HCT116 (cell line): ENCODE measurements at regions not wholly inside any gene's neighbourhood (a gene's known extent, or its start where the extent isn't known, plus 50 kb on each side); places are given as distances from the start of the nearest gene placed in this dataset.

Experiments
- ATAC-seq: fragments of 200-7000 bp; cut with Tn5 transposase; 2 replicates; pipeline ENCODE4 v1.9.1; 2020; ENCODE audit warnings: mild to moderate bottlenecking, moderate library complexity
- BruUV-seq: library from RNA; stranded (reverse); fragments of 400-500 nt; replicated peaks from 2 replicates; lab custom pipeline; 2021; lab: Mats Ljungman, UMichigan
- CTCF ChIA-PET: fragments of 300-600 bp; sonication (Branson Sonifier 250); formaldehyde crosslinking; loops from one replicate; lab custom pipeline; 2021; ENCODE audit warnings: antibody characterized with exemption; lab: Charles Lee
- POLR2A ChIA-PET: fragments of 300-600, 350-600 bp; sonication (Branson Sonifier 250); formaldehyde crosslinking; loops from one replicate; lab custom pipeline; 2021; ENCODE audit warnings: antibody characterized with exemption; lab: Charles Lee
- RAD21 ChIA-PET, 2 experiments: fragments of 300-600 bp; sonication (Branson Sonifier 250); formaldehyde crosslinking; loops; one replicate each; lab custom pipeline; 2023; ENCODE audit warnings: low total read pairs in 2 of 2; ENCODE audit not compliant: uncharacterized antibody in 2 of 2, unreplicated experiment in 2 of 2, low non-redundant PET in 1 of 2; lab: Charles Lee
- DNase-seq: peaks from one replicate; pipeline ENCODE4 v3.0.0-alpha.2; 2010; ENCODE audit warnings: low read depth, low spot score
- H2AFZ ChIP-seq: fragments of 200-600 bp; shearing (Covaris generic), sonication (generic); 2 replicates; pipeline ENCODE4 v1.6.1; 2017; ENCODE audit warnings: low read depth, mixed run types, mixed read lengths, antibody characterized with exemption, low read length; ENCODE audit not compliant: poor library complexity, severe bottlenecking
- H3K27ac ChIP-seq: 2 replicates; pipeline ENCODE4 v1.5.1; 2012; ENCODE audit warnings: low read depth, low read length
- H3K27me3 ChIP-seq: fragments of 200-600 bp; sonication (generic); 2 replicates; pipeline ENCODE4 v1.6.1; 2016; ENCODE audit warnings: mixed run types, low read length, mixed read lengths; ENCODE audit not compliant: insufficient read depth
- H3K36me3 ChIP-seq, 2 experiments: fragments of 200-500 bp in 1 of 2; fragments of 200-600 bp in 1 of 2; sonication (Bioruptor generic) in 1 of 2; sonication (generic) in 1 of 2; 2 replicates each; pipeline versions ENCODE4 v1.5.1 to v1.6.1; 2014 to 2016; ENCODE audit warnings: low read length in 2 of 2, inconsistent platforms in 1 of 2, mixed read lengths in 1 of 2, mixed run types in 1 of 2; ENCODE audit not compliant: insufficient read depth in 2 of 2, control insufficient read depth in 1 of 2
- H3K4me1 ChIP-seq, 2 experiments: fragments of 200-600 bp in 1 of 2; sonication (generic) in 1 of 2; 2 replicates each; pipeline versions ENCODE4 v1.5.1 to v1.6.1; 2012 to 2017; ENCODE audit warnings: low read length in 2 of 2, inconsistent platforms in 1 of 2, mild to moderate bottlenecking in 1 of 2, mixed read lengths in 1 of 2, mixed run types in 1 of 2, moderate library complexity in 1 of 2; ENCODE audit not compliant: insufficient read depth in 2 of 2, control insufficient read depth in 1 of 2
- H3K4me2 ChIP-seq: fragments of 200-600 bp; sonication (generic); 2 replicates; pipeline ENCODE4 v1.6.1; 2017; ENCODE audit warnings: mixed run types, low read length, mixed read lengths
- H3K4me3 ChIP-seq, 2 experiments: fragments of 200-600 bp in 1 of 2; sonication (generic) in 1 of 2; replicated peaks in 1 of 2; 2 replicates each; pipeline ENCODE4 v1.5.1; 2011 to 2016; ENCODE audit warnings: low read length in 2 of 2, control low read depth in 1 of 2, low read depth in 1 of 2, mild to moderate bottlenecking in 1 of 2, mixed read lengths in 1 of 2, mixed run types in 1 of 2
- H3K79me2 ChIP-seq: fragments of 200-600 bp; sonication (generic); 2 replicates; pipeline ENCODE4 v1.6.1; 2017; ENCODE audit warnings: mild to moderate bottlenecking, mixed run types, low read length, moderate library complexity, mixed read lengths; ENCODE audit not compliant: insufficient read depth
- H3K9ac ChIP-seq: fragments of 200-600 bp; sonication (generic); 2 replicates; pipeline ENCODE4 v1.6.1; 2016; ENCODE audit warnings: low read length, mixed read lengths
- H3K9me2 ChIP-seq: fragments of 200-600 bp; sonication (generic), shearing (Covaris generic); 2 replicates; pipeline ENCODE4 v1.6.1; 2017; ENCODE audit warnings: mixed run types, mild to moderate bottlenecking, moderate library complexity; ENCODE audit not compliant: insufficient read depth
- H3K9me3 ChIP-seq, 2 experiments: fragments of 200-500 bp in 1 of 2; fragments of 200-600 bp in 1 of 2; sonication (Bioruptor generic) in 1 of 2; sonication (generic) in 1 of 2; 2 replicates each; pipeline ENCODE4 v1.6.1; 2014 to 2017; ENCODE audit warnings: low read length in 2 of 2, mixed read lengths in 2 of 2, inconsistent platforms in 1 of 2, low read depth in 1 of 2, mild to moderate bottlenecking in 1 of 2, mixed run types in 1 of 2, moderate library complexity in 1 of 2; ENCODE audit not compliant: control insufficient read depth in 1 of 2, insufficient read depth in 1 of 2
- H4K20me1 ChIP-seq: fragments of 200-600 bp; sonication (generic), shearing (Covaris generic); 2 replicates; pipeline ENCODE4 v1.6.1; 2017; ENCODE audit warnings: mixed run types, mild to moderate bottlenecking, moderate library complexity; ENCODE audit not compliant: insufficient read depth
- ATF3 ChIP-seq: IDR thresholded peaks from 2 replicates; pipeline ENCODE4 v1.6.1; 2012
- EGR1 ChIP-seq: IDR thresholded peaks from 2 replicates; pipeline ENCODE4 v1.6.1; 2012; ENCODE audit warnings: low read depth
- EZH2 ChIP-seq: fragments of 200-600 bp; sonication (generic); IDR thresholded peaks from 2 replicates; pipeline ENCODE4 v1.6.1; 2017; ENCODE audit warnings: antibody characterized with exemption, mixed run types
- EZH2phosphoT487 ChIP-seq: fragments of 200-600 bp; IDR thresholded peaks from 2 replicates; pipeline ENCODE4 v1.6.1; 2018; ENCODE audit warnings: antibody characterized with exemption, borderline replicate concordance
- FOSL1 ChIP-seq: IDR thresholded peaks from 2 replicates; pipeline ENCODE4 v1.6.1; 2012; ENCODE audit warnings: low read depth
- MAX ChIP-seq: IDR thresholded peaks from 2 replicates; pipeline ENCODE4 v1.6.1; 2012
- POLR2AphosphoS5 ChIP-seq: IDR thresholded peaks from 2 replicates; pipeline ENCODE4 v1.6.1; 2011; ENCODE audit warnings: mild to moderate bottlenecking, low read depth, low read length, moderate library complexity
- RAD21 ChIP-seq: IDR thresholded peaks from 2 replicates; pipeline ENCODE4 v1.6.1; 2012; ENCODE audit warnings: low read depth, mild to moderate bottlenecking
- REST ChIP-seq: IDR thresholded peaks from 2 replicates; pipeline ENCODE4 v1.6.1; 2012; ENCODE audit warnings: low read depth
- SIN3A ChIP-seq: IDR thresholded peaks from 2 replicates; pipeline ENCODE4 v1.6.1; 2012; ENCODE audit warnings: low read depth
- YY1 ChIP-seq: IDR thresholded peaks from 2 replicates; pipeline ENCODE4 v1.6.1; 2011; ENCODE audit warnings: low read length, low read depth, moderate library complexity, mild to moderate bottlenecking; ENCODE audit not compliant: insufficient replicate concordance; ENCODE audit errors: extremely low read depth
- ZBTB33 ChIP-seq: IDR thresholded peaks from 2 replicates; pipeline ENCODE4 v1.6.1; 2011; ENCODE audit warnings: mild to moderate bottlenecking, low read length, moderate library complexity; ENCODE audit not compliant: insufficient replicate concordance; ENCODE audit errors: extremely low read depth
- ZFX ChIP-seq: fragments of 450-650 bp; IDR thresholded peaks from 2 replicates; pipeline ENCODE4 v1.6.1; 2017
- ZNF274 ChIP-seq: fragments of 200-500 bp; sonication (Bioruptor generic); IDR thresholded peaks from 2 replicates; pipeline ENCODE4 v1.6.1; 2014; ENCODE audit warnings: mild to moderate bottlenecking, low read depth, low read length, inconsistent platforms
- intact Hi-C: fragments of 100-400 bp; cut with micrococcal nuclease; formaldehyde crosslinking; loops from 2 replicates; pipeline ENCODE4 v1.10.0; 2022

GRCh38 chr3:18247776-18248310, 177.3 kb downstream of the SATB1 start:
- intact Hi-C loops: no loop called here
- peaks cover 0 to 3% of the 10 kb centered on the region in 2 experiments; a peak in 1 of 4 replicates for H3K4me1 ChIP-seq
- no peak overlapping the region for H3K4me2 ChIP-seq
- no peaks in the 10 kb centered on the region for H3K9me2 ChIP-seq
- no peaks in the 10 kb centered on the region for H3K27me3 ChIP-seq
- no peaks in the 10 kb centered on the region for H4K20me1 ChIP-seq
- H3K9me3 ChIP-seq: no peaks in the 10 kb centered on the region
- no peak overlapping the region for H3K27ac ChIP-seq
- ChIA-PET POLR2A (no interaction called here), RAD21 (interaction anchor here in 1 of 2 experiments (0.6 kb wide), 1 partner anchor 133 kb away, joined by 3 read pairs; no protein-coding TSS in a partner anchor), CTCF (no interaction called here)
- H2AFZ ChIP-seq: no peak overlapping the region
- ATAC-seq (no peak), DNase-seq (no peak)
- no peak for TF ChIP-seq EGR1
- no peaks in the 10 kb centered on the region for H3K79me2 ChIP-seq
- H3K9ac ChIP-seq: no peak overlapping the region
- no peaks in the 10 kb centered on the region for H3K36me3 ChIP-seq
- no TSS peak for BruUV-seq
- H3K4me3 ChIP-seq: no peak overlapping the region

- Histone ChIP-seq H3K27me3 (no peaks in the 10 kb centered on the region), H3K9me2 (no peaks in the 10 kb centered on the region), H3K4me3 (no peak overlapping the region), H4K20me1 (no peaks in the 10 kb centered on the region), H3K9ac (no peak overlapping the region), H3K27ac (no peak overlapping the region), H3K79me2 (no peaks in the 10 kb centered on the region), H3K36me3 (no peaks in the 10 kb centered on the region), H2AFZ (no peak overlapping the region), H3K9me3 (no peaks in the 10 kb centered on the region), H3K4me2 (no peak overlapping the region), H3K4me1 (peaks cover 0 to 3% of the 10 kb centered on the region in 2 experiments; a peak in 1 of 4 replicates)
- intact Hi-C loops: no loop called here
- no peak for ATAC-seq
- POLR2A ChIA-PET: no interaction called here
- RAD21 ChIA-PET: interaction anchor here in 1 of 2 experiments (0.6 kb wide), 1 partner anchor 133 kb away, joined by 3 read pairs; no protein-coding TSS in a partner anchor
- CTCF ChIA-PET: no interaction called here
- BruUV-seq: no TSS peak
- DNase-seq: no peak
- TF ChIP-seq SIN3A (no peak), REST (no peak), YY1 (no peak), ZNF274 (no peak), MAX (no peak), RAD21 (no peak), EZH2phosphoT487 (no peak), POLR2AphosphoS5 (no peak), FOSL1 (no peak), EGR1 (no peak), EZH2 (no peak), ATF3 (no peak), ZBTB33 (no peak), ZFX (no peak)
These were observed 177.9 kb downstream of the SATB1 start for GRCh38 chr3:18247139-18247695.
